H1 (cell line): ENCODE measurements at regions not wholly inside any gene's neighbourhood (a gene's known extent, or its start where the extent isn't known, plus 50 kb on each side); places are given as distances from the start of the nearest gene placed in this dataset.

Experiments used
- EGR1 ChIP-seq: IDR thresholded peaks from 2 replicates; pipeline ENCODE4 v1.6.1; 2011; ENCODE audit warnings: low read depth, low read length, borderline replicate concordance
- EP300 ChIP-seq, 2 experiments: IDR thresholded peaks; 1 replicate in 1 of 2; 2 replicates in 1 of 2; pipeline ENCODE4 v1.6.1; 2011 to 2012; ENCODE audit warnings: low read depth in 2 of 2, low read length in 2 of 2, mild to moderate bottlenecking in 2 of 2, borderline replicate concordance in 1 of 2, inconsistent platforms in 1 of 2, moderate library complexity in 1 of 2
- JUND ChIP-seq: IDR thresholded peaks from 2 replicates; pipeline ENCODE4 v1.6.1; 2011; ENCODE audit warnings: mild to moderate bottlenecking, improper control_type of control experiment, low read length
- PHF8 ChIP-seq: fragments of 200-600 bp; sonication (generic); conservative IDR thresholded peaks from 2 replicates; pipeline ENCODE4 v1.7.1; 2012; ENCODE audit warnings: low read depth, mild to moderate bottlenecking, inconsistent platforms, low read length, moderate library complexity
- POLR2A ChIP-seq, 2 experiments: IDR thresholded peaks; 1 replicate in 1 of 2; 2 replicates in 1 of 2; pipeline ENCODE4 v1.6.1; 2011; ENCODE audit warnings: low read depth in 2 of 2, low read length in 2 of 2, mild to moderate bottlenecking in 2 of 2; ENCODE audit errors: control extremely low read depth in 1 of 2

DNA sequence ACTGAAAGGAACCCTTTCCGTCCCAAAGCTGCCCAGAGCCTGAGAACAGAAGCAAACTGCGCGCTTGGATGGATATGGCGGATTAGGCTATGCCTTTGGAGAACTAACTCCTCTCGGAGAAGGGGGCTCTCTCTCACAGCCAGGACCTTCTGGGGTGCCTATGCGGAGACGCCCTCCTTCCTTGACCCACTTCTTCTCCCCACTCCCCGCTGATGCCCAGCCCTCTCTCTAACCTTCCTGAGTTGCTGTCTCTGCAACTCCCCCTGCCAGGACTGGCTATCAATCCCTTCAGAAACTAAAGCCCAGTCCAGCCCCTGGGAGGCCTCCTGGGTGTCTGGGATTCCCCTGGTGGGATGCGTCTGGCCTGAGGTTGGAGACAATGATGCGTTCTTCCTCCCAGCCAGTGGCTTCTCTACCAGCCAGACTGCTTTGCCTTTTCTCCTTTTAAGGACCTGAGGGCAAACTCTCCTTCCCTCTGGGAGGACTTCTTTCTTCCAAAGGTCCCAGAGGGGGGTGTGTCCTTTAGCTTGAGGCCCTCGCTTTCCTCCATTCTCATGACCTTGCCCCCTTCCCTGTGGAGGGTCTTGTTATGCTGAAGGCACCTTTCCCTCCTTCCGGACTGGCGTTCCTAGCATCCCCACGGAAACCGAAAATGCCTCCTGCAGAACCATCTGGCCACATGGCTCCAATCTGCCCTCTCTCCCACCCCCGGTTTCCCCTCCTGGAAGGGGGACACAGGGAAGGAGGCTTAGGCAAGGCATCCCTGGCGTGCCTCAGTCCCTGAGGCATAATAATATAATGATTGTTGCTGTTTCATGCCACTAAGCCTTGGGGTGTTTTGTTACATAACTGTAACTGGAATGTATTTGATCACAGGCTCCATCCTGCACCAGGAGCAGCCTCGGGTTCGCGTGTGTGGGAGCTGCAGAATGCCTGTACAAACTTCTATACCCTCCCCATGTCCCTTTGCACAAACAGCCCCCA is 63.4 kb upstream of the C15orf39 start:
- TF ChIP-seq JUND = no peak
- TF ChIP-seq EP300 (IDR thresholded peaks at IDR 0.05; ENCODE audit: borderline replicate concordance in 1 of 2, low read depth in 2 of 2, low read length in 2 of 2) = no peak
- TF ChIP-seq EGR1 = no peak
- TF ChIP-seq POLR2A (IDR thresholded peaks at IDR 0.05; ENCODE audit: control extremely low read depth in 1 of 2, low read depth in 2 of 2, low read length in 2 of 2) = no peak
- TF ChIP-seq PHF8 = no peak
